ENCODE measurements at regions not wholly inside any gene's neighbourhood (a gene's known extent, or its start where the extent isn't known, plus 50 kb on each side); places are given as distances from the start of the nearest gene placed in this dataset.

GRCh38 chr17:69743091-69743490 lies 328.6 kb downstream of the MAP2K6 start:
- no peak overlapping the region for H3K4me3 ChIP-seq (ENCODE audit: low read depth, low read length)
- no peak for TF ChIP-seq CTCF (IDR thresholded peaks at IDR 0.05; ENCODE audit: low read depth, low read length)

- no peak for TF ChIP-seq CTCF (IDR thresholded peaks at IDR 0.05; ENCODE audit: low read depth, low read length)
Measured at GRCh38 chr17:69744512-69745070, 330.1 kb downstream of the MAP2K6 start.

GRCh38 chr17:69749911-69750310 lies 325.1 kb upstream of the KCNJ16 start:
- no peak overlapping the region for H3K4me3 ChIP-seq (ENCODE audit: low read depth, low read length)
- no peak for TF ChIP-seq CTCF (IDR thresholded peaks at IDR 0.05; ENCODE audit: low read depth, low read length)

More at GRCh38 chr17:69744512-69745070, 330.1 kb downstream of the MAP2K6 start:
- H3K4me3 ChIP-seq (ENCODE audit: low read depth, low read length): no peak overlapping the region

- no peak overlapping the region for H3K4me3 ChIP-seq (ENCODE audit: low read depth, low read length)
- no peak for TF ChIP-seq CTCF (IDR thresholded peaks at IDR 0.05; ENCODE audit: low read depth, low read length)
Measured at GRCh38 chr17:69757688-69758430, 317.2 kb upstream of the KCNJ16 start.

- TF ChIP-seq CTCF (IDR thresholded peaks at IDR 0.05; ENCODE audit: low read depth, low read length): no peak
- H3K4me3 ChIP-seq (ENCODE audit: low read depth, low read length): no peak overlapping the region
Measured at GRCh38 chr17:69760562-69760961, 314.5 kb upstream of the KCNJ16 start.

GRCh38 chr17:69761011-69761410 lies 314.0 kb upstream of the KCNJ16 start:
- no peak for TF ChIP-seq CTCF (IDR thresholded peaks at IDR 0.05; ENCODE audit: low read depth, low read length)
- no peak overlapping the region for H3K4me3 ChIP-seq (ENCODE audit: low read depth, low read length)

- TF ChIP-seq CTCF (IDR thresholded peaks at IDR 0.05; ENCODE audit: low read depth, low read length): no peak
- no peak overlapping the region for H3K4me3 ChIP-seq (ENCODE audit: low read depth, low read length)
Measured at GRCh38 chr17:69761767-69762321, 313.2 kb upstream of the KCNJ16 start.
